ENCODE measurements at regions not wholly inside any gene's neighbourhood (a gene's known extent, or its start where the extent isn't known, plus 50 kb on each side); places are given as distances from the start of the nearest gene placed in this dataset.

DNA sequence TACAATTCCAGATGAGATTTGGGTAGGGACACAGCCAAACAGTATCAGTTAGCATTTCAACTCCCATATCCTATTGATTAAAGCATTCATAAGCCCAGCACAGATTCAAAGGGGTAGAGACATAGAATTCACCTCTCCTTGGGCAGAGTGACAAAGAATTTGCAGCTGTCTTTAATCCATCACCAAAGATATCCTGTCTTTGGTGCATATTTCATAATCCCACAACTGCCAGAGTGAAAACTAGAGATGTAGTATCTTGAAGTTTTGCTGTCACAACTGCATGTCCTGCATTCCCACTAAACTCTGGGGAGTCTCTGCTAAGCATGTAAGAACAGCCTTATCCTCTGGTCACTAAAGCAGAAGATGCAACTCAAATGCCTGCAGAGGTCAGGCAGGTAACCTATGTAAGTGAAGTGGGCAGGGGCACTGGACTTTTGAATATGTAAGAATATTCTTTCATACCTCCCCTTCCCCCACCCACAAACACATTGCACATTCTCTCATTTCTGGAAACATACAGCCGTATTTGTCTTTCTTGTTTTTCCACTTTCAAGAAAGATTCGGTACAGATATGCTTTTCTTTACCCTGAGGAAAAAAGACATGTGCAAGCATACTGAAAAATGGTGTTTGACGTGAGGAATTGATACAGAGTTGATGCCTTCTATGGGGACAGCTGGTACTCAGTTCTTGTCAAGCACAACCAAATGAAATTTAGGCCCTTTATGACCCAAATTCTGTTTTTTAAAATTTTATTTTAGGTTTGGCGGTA lies 283.1 kb downstream of the SP3 start:
- TF ChIP-seq, protein P1, sequence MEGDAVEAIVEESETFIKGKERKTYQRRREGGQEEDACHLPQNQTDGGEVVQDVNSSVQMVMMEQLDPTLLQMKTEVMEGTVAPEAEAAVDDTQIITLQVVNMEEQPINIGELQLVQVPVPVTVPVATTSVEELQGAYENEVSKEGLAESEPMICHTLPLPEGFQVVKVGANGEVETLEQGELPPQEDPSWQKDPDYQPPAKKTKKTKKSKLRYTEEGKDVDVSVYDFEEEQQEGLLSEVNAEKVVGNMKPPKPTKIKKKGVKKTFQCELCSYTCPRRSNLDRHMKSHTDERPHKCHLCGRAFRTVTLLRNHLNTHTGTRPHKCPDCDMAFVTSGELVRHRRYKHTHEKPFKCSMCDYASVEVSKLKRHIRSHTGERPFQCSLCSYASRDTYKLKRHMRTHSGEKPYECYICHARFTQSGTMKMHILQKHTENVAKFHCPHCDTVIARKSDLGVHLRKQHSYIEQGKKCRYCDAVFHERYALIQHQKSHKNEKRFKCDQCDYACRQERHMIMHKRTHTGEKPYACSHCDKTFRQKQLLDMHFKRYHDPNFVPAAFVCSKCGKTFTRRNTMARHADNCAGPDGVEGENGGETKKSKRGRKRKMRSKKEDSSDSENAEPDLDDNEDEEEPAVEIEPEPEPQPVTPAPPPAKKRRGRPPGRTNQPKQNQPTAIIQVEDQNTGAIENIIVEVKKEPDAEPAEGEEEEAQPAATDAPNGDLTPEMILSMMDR (IDR thresholded peaks at IDR 0.05; ENCODE audit: low read depth, low read length) = no peak
- H3K4me3 ChIP-seq (ENCODE audit: low read depth, low read length) = no peak overlapping the region

DNA sequence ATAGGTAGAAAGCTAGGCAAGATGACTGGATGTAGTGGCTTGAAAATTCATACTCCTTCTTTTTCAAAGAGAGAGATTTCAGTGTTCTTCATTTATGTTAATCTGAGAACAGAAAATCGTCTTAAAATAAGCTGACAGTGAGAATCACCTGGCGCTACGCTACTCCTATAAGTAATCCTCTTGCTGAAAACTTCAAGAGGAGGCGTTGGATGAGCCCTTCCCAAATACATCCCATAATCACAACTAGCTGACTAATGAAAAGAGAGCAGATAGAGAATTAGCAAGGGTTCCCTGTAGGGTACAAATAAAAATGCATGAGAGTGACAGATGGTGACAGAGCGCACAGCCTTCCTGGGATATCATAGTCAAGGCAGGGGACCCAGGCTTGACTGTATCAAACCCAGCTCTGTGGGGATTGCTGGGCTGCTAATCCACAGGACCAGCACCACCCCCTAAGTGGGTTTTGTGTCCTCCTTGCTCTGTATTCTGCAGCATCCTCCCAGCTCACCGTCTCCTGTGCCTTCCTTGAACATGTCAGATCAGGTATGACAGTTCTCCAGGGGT lies 280.2 kb downstream of the SP3 start:
- TF ChIP-seq, protein P1 (IDR thresholded peaks at IDR 0.05; ENCODE audit: low read depth, low read length) = no peak
- no peak overlapping the region for H3K4me3 ChIP-seq (ENCODE audit: low read depth, low read length)

- H3K4me3 ChIP-seq (ENCODE audit: low read depth, low read length) = no peak overlapping the region
- TF ChIP-seq, protein P1 (IDR thresholded peaks at IDR 0.05; ENCODE audit: low read depth, low read length) = no peak
Measured at GRCh38 chr2:173690349-173690748, 274.8 kb downstream of the SP3 start.

- no peak overlapping the region for H3K4me3 ChIP-seq (ENCODE audit: low read depth, low read length)
- TF ChIP-seq, protein P1 (IDR thresholded peaks at IDR 0.05; ENCODE audit: low read depth, low read length) = no peak
Measured at GRCh38 chr2:173692068-173692467, 273.1 kb downstream of the SP3 start.

DNA sequence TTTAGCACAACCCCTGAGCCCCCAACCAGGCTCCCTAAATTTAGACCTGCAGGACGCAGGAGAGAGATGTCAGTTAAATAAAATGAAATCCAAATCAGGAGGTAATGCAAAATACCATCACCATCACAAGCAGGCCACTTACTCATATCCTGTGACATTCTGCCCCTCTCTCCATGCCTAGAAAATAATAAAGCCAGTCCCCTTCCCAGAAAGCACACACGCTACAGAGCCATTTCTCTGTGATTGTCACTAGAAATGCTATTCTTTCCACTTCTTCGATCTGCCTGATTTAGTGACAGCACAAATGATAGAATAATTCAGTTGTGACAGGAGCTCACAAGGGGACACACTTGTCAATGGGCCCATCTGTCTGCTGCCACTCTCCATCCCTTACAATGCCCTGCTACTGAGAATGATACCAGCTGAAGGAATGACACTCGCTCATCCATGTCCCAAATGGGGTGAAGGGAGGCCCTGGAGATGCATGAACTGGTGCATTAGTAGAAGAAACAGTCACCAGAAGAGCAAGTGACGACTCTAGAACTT lies 272.1 kb downstream of the SP3 start:
- no peak overlapping the region for H3K4me3 ChIP-seq (ENCODE audit: low read depth, low read length)
- TF ChIP-seq, protein P1 (IDR thresholded peaks at IDR 0.05; ENCODE audit: low read depth, low read length) = no peak

DNA sequence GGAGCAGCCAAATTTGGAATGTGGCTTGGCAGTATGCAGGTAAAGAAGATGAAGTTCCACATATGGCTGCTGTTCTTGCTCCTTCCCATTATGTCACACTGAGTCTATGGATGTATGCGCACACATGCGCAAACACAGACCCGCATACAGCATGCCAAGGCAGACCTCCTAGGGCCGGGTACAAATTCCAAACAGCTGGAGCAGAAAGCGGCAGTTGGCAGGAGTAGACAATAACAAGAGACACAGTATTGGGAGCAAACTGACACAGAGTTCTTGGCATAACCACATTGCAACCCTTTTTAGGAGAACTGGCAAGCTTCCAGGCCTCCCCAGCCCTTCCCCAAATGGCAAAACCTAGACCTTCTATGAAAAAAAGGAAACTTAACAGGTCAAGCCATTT lies 268.9 kb downstream of the SP3 start:
- TF ChIP-seq, protein P1 (IDR thresholded peaks at IDR 0.05; ENCODE audit: low read depth, low read length) = no peak
- H3K4me3 ChIP-seq (ENCODE audit: low read depth, low read length) = no peak overlapping the region

DNA sequence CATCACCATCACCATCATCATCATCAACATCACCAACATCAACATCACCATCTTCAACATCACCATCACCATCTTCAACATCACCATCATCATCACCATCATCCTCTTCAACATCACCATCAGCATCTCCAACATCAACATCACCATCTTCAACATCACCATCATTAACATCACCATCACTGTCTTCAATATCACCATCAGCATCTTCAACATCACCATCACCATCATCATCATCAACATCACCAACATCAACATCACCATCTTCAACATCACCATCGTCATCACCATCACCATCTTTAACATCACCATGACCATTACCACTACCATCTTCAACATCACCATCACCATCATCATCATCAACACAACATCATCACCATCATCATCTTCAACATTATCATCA lies 267.2 kb downstream of the SP3 start:
- no peak overlapping the region for H3K4me3 ChIP-seq (ENCODE audit: low read depth, low read length)
- TF ChIP-seq, protein P1 (IDR thresholded peaks at IDR 0.05; ENCODE audit: low read depth, low read length) = no peak

Data from WI38 (cell line).